Right lobe of liver (tissue), 6 donors: ENCODE measurements at regions not wholly inside any gene's neighbourhood (a gene's known extent, or its start where the extent isn't known, plus 50 kb on each side); places are given as distances from the start of the nearest gene placed in this dataset.

Experiments
- ATAC-seq, 4 donors: fragments of 200-7000 bp; cut with Tn5 transposase; one replicate each; pipeline ENCODE4 v1.9.1; 2020; ENCODE audit warnings: mild to moderate bottlenecking in 4 of 4, moderate library complexity in 4 of 4
- DNase-seq, 3 donors: peaks; one replicate each; pipeline ENCODE4 v3.0.0-alpha.2; 2020
- H3K27ac ChIP-seq, 3 donors: fragments of 200-600 bp; one replicate each; pipeline ENCODE4 v1.8.0; 2022
- H3K27me3 ChIP-seq, 2 donors: fragments of 200-600 bp; one replicate each; pipeline ENCODE4 v1.8.0; 2022
- H3K36me3 ChIP-seq, 4 donors: fragments of 200-600 bp; sonication (generic) in 1 of 4; one replicate each; pipeline versions ENCODE4 v1.5.1 to v1.8.0; 2017 to 2022; ENCODE audit warnings: control low read depth in 1 of 4
- H3K4me1 ChIP-seq, 4 donors: fragments of 200-600 bp; sonication (generic) in 1 of 4; one replicate each; pipeline versions ENCODE4 v1.5.1 to v1.8.0; 2017 to 2022; ENCODE audit warnings: control low read depth in 1 of 4
- H3K4me3 ChIP-seq, 3 donors: fragments of 200-600 bp; one replicate each; pipeline ENCODE4 v1.8.0; 2022
- H3K9me3 ChIP-seq, 4 donors: fragments of 200-600 bp; sonication (generic) in 1 of 4; one replicate each; pipeline versions ENCODE4 v1.5.1 to v1.8.0; 2017 to 2022; ENCODE audit warnings: control low read depth in 1 of 4
- POLR2A ChIP-seq: fragments of 450-650 bp; IDR thresholded peaks from one replicate; pipeline ENCODE4 v1.6.1; 2017; ENCODE audit warnings: antibody characterized with exemption, mild to moderate bottlenecking
- WGBS: methylation state at CpG from one replicate; pipeline ENCODE4 v1.1.6; 2018; ENCODE audit warnings: low coverage, low lambda C conversion rate; ENCODE audit not compliant: insufficient coverage; ENCODE audit errors: missing lambda C conversion rate; 5-methylcytosine and 5-hydroxymethylcytosine counted together
- intact Hi-C, 2 donors: fragments of 100-400 bp; cut with DNase I; formaldehyde crosslinking; loops; one replicate each; pipeline versions ENCODE4 v1.11.2 to v1.14.1; 2022
- TF ChIP-seq, protein P1 (sequence below), 4 donors: fragments of 200-600 bp in 3 of 4; fragments of 450-650 bp in 1 of 4; IDR thresholded peaks; one replicate each; pipeline versions ENCODE4 v1.5.1 to v1.8.0; 2016 to 2022; ENCODE audit warnings: antibody characterized with exemption in 4 of 4, mild to moderate bottlenecking in 2 of 4
- donor health status: DM: no; HTN: yes; CAD: no.
- donor health status: DM: no; HTN: no; CAD: no.
- donor health status: DM: no; HTN: no; CAD: no.
- donor health status: DM: no; HTN: yes; CAD: no.
- donor health status: DM: no; HTN: yes; CAD: no.

GRCh38 chr5:125413496-125414274, 667.2 kb upstream of the ZNF608 start:
- no peak for ATAC-seq
- Histone ChIP-seq H3K9me3 (no peaks in the 10 kb centered on the region), H3K4me1 (peaks cover 0 to 8% (median 3%) of the 10 kb centered on the region in 4 donors), H3K27ac (no peak overlapping the region), H3K36me3 (no peaks in the 10 kb centered on the region), H3K27me3 (no peaks in the 10 kb centered on the region), H3K4me3 (no peak overlapping the region)
- TF ChIP-seq POLR2A = no peak
- TF ChIP-seq, protein P1, sequence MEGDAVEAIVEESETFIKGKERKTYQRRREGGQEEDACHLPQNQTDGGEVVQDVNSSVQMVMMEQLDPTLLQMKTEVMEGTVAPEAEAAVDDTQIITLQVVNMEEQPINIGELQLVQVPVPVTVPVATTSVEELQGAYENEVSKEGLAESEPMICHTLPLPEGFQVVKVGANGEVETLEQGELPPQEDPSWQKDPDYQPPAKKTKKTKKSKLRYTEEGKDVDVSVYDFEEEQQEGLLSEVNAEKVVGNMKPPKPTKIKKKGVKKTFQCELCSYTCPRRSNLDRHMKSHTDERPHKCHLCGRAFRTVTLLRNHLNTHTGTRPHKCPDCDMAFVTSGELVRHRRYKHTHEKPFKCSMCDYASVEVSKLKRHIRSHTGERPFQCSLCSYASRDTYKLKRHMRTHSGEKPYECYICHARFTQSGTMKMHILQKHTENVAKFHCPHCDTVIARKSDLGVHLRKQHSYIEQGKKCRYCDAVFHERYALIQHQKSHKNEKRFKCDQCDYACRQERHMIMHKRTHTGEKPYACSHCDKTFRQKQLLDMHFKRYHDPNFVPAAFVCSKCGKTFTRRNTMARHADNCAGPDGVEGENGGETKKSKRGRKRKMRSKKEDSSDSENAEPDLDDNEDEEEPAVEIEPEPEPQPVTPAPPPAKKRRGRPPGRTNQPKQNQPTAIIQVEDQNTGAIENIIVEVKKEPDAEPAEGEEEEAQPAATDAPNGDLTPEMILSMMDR (IDR thresholded peaks at IDR 0.05) = no peak
- 72% methylated on average over 3 of the region's 3 CpGs for WGBS
- intact Hi-C loops = no loop called here
- no peak for DNase-seq

GRCh38 chr5:125415126-125415525, 668.7 kb upstream of the ZNF608 start:
- Histone ChIP-seq H3K4me1 (no peaks in the 10 kb centered on the region), H3K36me3 (no peaks in the 10 kb centered on the region), H3K4me3 (no peak overlapping the region), H3K9me3 (no peaks in the 10 kb centered on the region), H3K27ac (no peak overlapping the region), H3K27me3 (no peaks in the 10 kb centered on the region)
- intact Hi-C loops = no loop called here
- 40% methylated on average over 1 of the region's 6 CpGs for WGBS
- DNase-seq = no peak
- TF ChIP-seq POLR2A = no peak
- TF ChIP-seq, protein P1 (IDR thresholded peaks at IDR 0.05) = no peak
- ATAC-seq = no peak

DNA sequence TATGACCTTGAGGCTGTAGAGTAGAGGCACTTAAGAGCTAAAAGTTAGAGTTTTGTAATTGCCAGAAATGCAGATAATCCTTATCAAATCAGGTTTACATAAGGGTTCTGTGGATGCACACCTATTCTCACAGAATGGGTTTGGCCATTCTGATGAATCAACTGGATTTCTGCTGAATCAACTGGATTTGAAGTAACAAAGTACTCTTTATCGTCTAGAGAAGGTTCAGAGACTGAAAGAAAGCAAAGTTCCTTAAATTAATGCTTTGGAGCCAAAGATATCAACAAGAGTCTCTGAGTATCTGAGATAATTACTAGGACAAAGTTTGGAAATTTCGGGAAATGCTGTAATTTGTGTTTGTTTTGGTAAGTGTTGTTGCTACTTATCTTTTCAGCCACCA, 669.6 kb upstream of the ZNF608 start:
- WGBS = 51% methylated on average over 2 of the region's 2 CpGs
- H3K36me3 ChIP-seq = no peaks in the 10 kb centered on the region
- no peak overlapping the region for H3K4me3 ChIP-seq
- ATAC-seq = no peak
- no peaks in the 10 kb centered on the region for H3K27me3 ChIP-seq
- H3K9me3 ChIP-seq = no peaks in the 10 kb centered on the region
- TF ChIP-seq, protein P1 (IDR thresholded peaks at IDR 0.05) = no peak
- TF ChIP-seq POLR2A = no peak
- DNase-seq = no peak
- no peak overlapping the region for H3K27ac ChIP-seq
- no peaks in the 10 kb centered on the region for H3K4me1 ChIP-seq
- intact Hi-C loops = no loop called here

DNA sequence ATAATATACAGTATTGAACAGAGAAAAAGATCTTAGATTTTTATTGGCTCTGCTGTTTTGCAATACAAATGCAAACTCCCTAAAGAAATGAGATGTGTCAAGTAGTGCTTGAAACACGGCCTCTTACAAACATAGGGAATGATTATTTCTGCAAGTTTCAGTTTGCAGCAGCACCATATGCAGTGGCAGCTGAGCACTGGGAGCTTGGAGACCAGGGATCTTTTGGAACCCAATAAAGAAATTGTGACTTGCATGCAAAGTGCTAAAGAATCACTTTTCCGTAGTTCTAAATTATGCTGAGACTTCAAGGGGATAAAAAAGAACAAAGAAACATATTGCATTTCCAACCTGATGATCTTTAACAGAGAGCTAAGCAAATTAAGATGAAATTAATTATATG, 674.6 kb upstream of the ZNF608 start:
- no peak overlapping the region for H3K4me3 ChIP-seq
- intact Hi-C loops = no loop called here
- WGBS = 65% methylated on average over 2 of the region's 2 CpGs
- no peaks in the 10 kb centered on the region for H3K4me1 ChIP-seq
- H3K9me3 ChIP-seq = no peaks in the 10 kb centered on the region
- no peak for ATAC-seq
- H3K27me3 ChIP-seq = no peaks in the 10 kb centered on the region
- H3K27ac ChIP-seq = no peak overlapping the region
- DNase-seq = no peak
- no peak for TF ChIP-seq POLR2A
- TF ChIP-seq, protein P1 (IDR thresholded peaks at IDR 0.05) = no peak
- H3K36me3 ChIP-seq = no peaks in the 10 kb centered on the region
